Esophagus muscularis mucosa (tissue), 4 donors: ENCODE measurements at regions not wholly inside any gene's neighbourhood (a gene's known extent, or its start where the extent isn't known, plus 50 kb on each side); places are given as distances from the start of the nearest gene placed in this dataset.

Source experiments
- DNase-seq: peaks from one replicate; pipeline ENCODE4 v3.0.0-alpha.2; 2017; ENCODE audit errors: extremely low spot score
- H3K27ac ChIP-seq, 4 donors: fragments of 200-600 bp; sonication (generic); replicated peaks in 1 of 4; 1 replicate in 3 of 4; 2 replicates in 1 of 4; pipeline ENCODE4 v1.5.1; 2016 to 2019; ENCODE audit warnings: mild to moderate bottlenecking in 1 of 4
- H3K27me3 ChIP-seq, 4 donors: fragments of 200-600 bp; sonication (generic); one replicate each; pipeline versions ENCODE4 v1.5.1 to v1.6.0; 2016 to 2019
- H3K36me3 ChIP-seq, 4 donors: fragments of 200-600 bp; sonication (generic); one replicate each; pipeline ENCODE4 v1.5.1; 2016 to 2019
- H3K4me1 ChIP-seq, 4 donors: fragments of 200-600 bp; sonication (generic); one replicate each; pipeline ENCODE4 v1.5.1; 2016 to 2019
- H3K4me3 ChIP-seq, 4 donors: fragments of 200-600 bp; sonication (generic); 1 replicate in 2 of 4; 2 replicates in 2 of 4; pipeline ENCODE4 v1.5.1; 2016 to 2019; ENCODE audit warnings: mild to moderate bottlenecking in 4 of 4, moderate library complexity in 1 of 4
- H3K9me3 ChIP-seq, 4 donors: fragments of 200-600 bp; sonication (generic); 1 replicate in 3 of 4; 2 replicates in 1 of 4; pipeline ENCODE4 v1.5.1; 2016 to 2019
- CTCF ChIP-seq, 3 experiments: fragments of 200-600 bp in 2 of 3; fragments of 450-650 bp in 1 of 3; sonication (generic) in 2 of 3; IDR thresholded peaks; one replicate each; pipeline ENCODE4 v1.5.1; 2017 to 2019; ENCODE audit warnings: antibody characterized with exemption in 3 of 3, mild to moderate bottlenecking in 2 of 3, moderate library complexity in 1 of 3
- EP300 ChIP-seq: sonication (generic); formaldehyde crosslinking; IDR thresholded peaks from one replicate; pipeline ENCODE4 v1.6.1; 2017; ENCODE audit warnings: antibody characterized with exemption
- POLR2A ChIP-seq: fragments of 450-650 bp; IDR thresholded peaks from one replicate; pipeline ENCODE4 v1.6.1; 2017; ENCODE audit warnings: antibody characterized with exemption, moderate library complexity, mild to moderate bottlenecking, low read depth
- POLR2AphosphoS5 ChIP-seq, 2 donors: sonication (generic); formaldehyde crosslinking; IDR thresholded peaks; one replicate each; pipeline ENCODE4 v1.6.1; 2017; ENCODE audit warnings: antibody characterized with exemption in 2 of 2
- WGBS: methylation state at CpG from one replicate; pipeline ENCODE4 v1.1.5; 2018; 5-methylcytosine and 5-hydroxymethylcytosine counted together
- intact Hi-C: fragments of 100-400 bp; cut with DNase I; formaldehyde crosslinking; loops from one replicate; pipeline ENCODE4 v1.15.1; 2023

- intact Hi-C loops: no loop called here
- Histone ChIP-seq H3K27ac (no peak overlapping the region), H3K4me3 (no peak overlapping the region), H3K9me3 (no peaks in the 10 kb centered on the region), H3K36me3 (no peaks in the 10 kb centered on the region), H3K4me1 (no peaks in the 10 kb centered on the region), H3K27me3 (no peaks in the 10 kb centered on the region)
- DNase-seq: no peak
- TF ChIP-seq POLR2AphosphoS5 (IDR thresholded peaks at IDR 0.05): no peak
- TF ChIP-seq CTCF (IDR thresholded peaks at IDR 0.05): no peak
- no peak for TF ChIP-seq EP300
- no peak for TF ChIP-seq POLR2A
Observed at GRCh38 chr4:132759199-132759780, 389.8 kb upstream of the PCDH10 start.

- Histone ChIP-seq H3K4me1 (no peaks in the 10 kb centered on the region), H3K9me3 (no peaks in the 10 kb centered on the region), H3K4me3 (no peak overlapping the region), H3K27me3 (no peaks in the 10 kb centered on the region), H3K27ac (no peak overlapping the region), H3K36me3 (no peaks in the 10 kb centered on the region)
- no peak for TF ChIP-seq POLR2AphosphoS5 (IDR thresholded peaks at IDR 0.05)
- no peak for TF ChIP-seq EP300
- TF ChIP-seq POLR2A: no peak
- no peak for TF ChIP-seq CTCF (IDR thresholded peaks at IDR 0.05)
- intact Hi-C loops: no loop called here
- 86% methylated on average over 2 of the region's 2 CpGs for WGBS
- DNase-seq: no peak
Observed at GRCh38 chr4:132763465-132763864, 385.6 kb upstream of the PCDH10 start.

- no peak overlapping the region for H3K27ac ChIP-seq
- intact Hi-C loops: no loop called here
- TF ChIP-seq EP300: no peak
- TF ChIP-seq POLR2A: no peak
- no peak for TF ChIP-seq CTCF (IDR thresholded peaks at IDR 0.05)
- no peak for TF ChIP-seq POLR2AphosphoS5 (IDR thresholded peaks at IDR 0.05)
- H3K27me3 ChIP-seq: no peaks in the 10 kb centered on the region
- H3K4me3 ChIP-seq: no peak overlapping the region
- no peaks in the 10 kb centered on the region for H3K4me1 ChIP-seq
- H3K36me3 ChIP-seq: no peaks in the 10 kb centered on the region
- 85% methylated on average over 1 of the region's 1 CpG for WGBS
- no peak for DNase-seq
- no peaks in the 10 kb centered on the region for H3K9me3 ChIP-seq
Observed at GRCh38 chr4:132767901-132768300, 381.2 kb upstream of the PCDH10 start.

- H3K36me3 ChIP-seq: no peaks in the 10 kb centered on the region
- H3K27me3 ChIP-seq: no peaks in the 10 kb centered on the region
- no peaks in the 10 kb centered on the region for H3K9me3 ChIP-seq
- intact Hi-C loops: no loop called here
- no peak overlapping the region for H3K27ac ChIP-seq
- DNase-seq: no peak
- TF ChIP-seq CTCF (IDR thresholded peaks at IDR 0.05) (no peak), POLR2A (no peak)
- no peaks in the 10 kb centered on the region for H3K4me1 ChIP-seq
- 70% methylated on average over 2 of the region's 2 CpGs for WGBS
- H3K4me3 ChIP-seq: no peak overlapping the region
Observed at GRCh38 chr4:132770776-132771175, 378.3 kb upstream of the PCDH10 start.

- Histone ChIP-seq H3K27me3 (no peaks in the 10 kb centered on the region), H3K27ac (no peak overlapping the region), H3K4me1 (no peaks in the 10 kb centered on the region), H3K36me3 (no peaks in the 10 kb centered on the region), H3K9me3 (no peaks in the 10 kb centered on the region), H3K4me3 (no peak overlapping the region)
- intact Hi-C loops: no loop called here
- DNase-seq: no peak
- TF ChIP-seq EP300: no peak
- TF ChIP-seq POLR2AphosphoS5 (IDR thresholded peaks at IDR 0.05): no peak
- no peak for TF ChIP-seq POLR2A
Observed at GRCh38 chr4:132792310-132792709, 356.8 kb upstream of the PCDH10 start.
